ENCODE measurements at regions not wholly inside any gene's neighbourhood (a gene's known extent, or its start where the extent isn't known, plus 50 kb on each side); places are given as distances from the start of the nearest gene placed in this dataset.

GRCh38 chr2:150389447-150389846 lies 98.0 kb downstream of the RND3 start:
- H3K4me3 ChIP-seq = no peak overlapping the region
- no peak overlapping the region for H3K27ac ChIP-seq
- H3K79me2 ChIP-seq (ENCODE audit: low read depth) = no peaks in the 10 kb centered on the region
- TF ChIP-seq EZH2 (IDR thresholded peaks at IDR 0.05; ENCODE audit: low read depth) = no peak
- H2AFZ ChIP-seq = no peak overlapping the region
- H4K20me1 ChIP-seq (ENCODE audit: insufficient read depth) = no peaks in the 10 kb centered on the region
- no peak for DNase-seq
- H3K4me2 ChIP-seq = no peak overlapping the region
- H3K27me3 ChIP-seq (ENCODE audit: insufficient read depth, low read depth) = no peaks in the 10 kb centered on the region
- POLR2A ChIA-PET (ENCODE audit: unreplicated experiment) = no interaction called here
- no peaks in the 10 kb centered on the region for H3K9me3 ChIP-seq (ENCODE audit: insufficient read depth, low read depth)
- no peaks in the 10 kb centered on the region for H3F3A ChIP-seq (ENCODE audit: insufficient read depth, low read depth)
- no peaks in the 10 kb centered on the region for H3K9me2 ChIP-seq (ENCODE audit: insufficient read depth)
- CTCF ChIA-PET = no interaction called here
- no peaks in the 10 kb centered on the region for H3K4me1 ChIP-seq (replicated peaks; ENCODE audit: insufficient read depth)
- no peaks in the 10 kb centered on the region for H3K36me3 ChIP-seq (ENCODE audit: low read depth)
- intact Hi-C loops (cut with micrococcal nuclease; ENCODE audit: unreplicated experiment) = no loop called here
- BruUV-seq (replicated peaks) = no TSS peak

GRCh38 chr2:150388289-150388625 lies 99.2 kb downstream of the RND3 start:
- no peaks in the 10 kb centered on the region for H3K9me3 ChIP-seq (ENCODE audit: insufficient read depth, low read depth)
- intact Hi-C loops (cut with micrococcal nuclease; ENCODE audit: unreplicated experiment) = no loop called here
- no peak overlapping the region for H3K4me2 ChIP-seq
- H3K4me3 ChIP-seq = no peak overlapping the region
- H3F3A ChIP-seq (ENCODE audit: insufficient read depth, low read depth) = no peaks in the 10 kb centered on the region
- ChIA-PET CTCF (no interaction called here), POLR2A (ENCODE audit: unreplicated experiment) (no interaction called here)
- no peaks in the 10 kb centered on the region for H3K4me1 ChIP-seq (replicated peaks; ENCODE audit: insufficient read depth)
- H4K20me1 ChIP-seq (ENCODE audit: insufficient read depth) = no peaks in the 10 kb centered on the region
- H3K36me3 ChIP-seq (ENCODE audit: low read depth) = no peaks in the 10 kb centered on the region
- no peaks in the 10 kb centered on the region for H3K79me2 ChIP-seq (ENCODE audit: low read depth)
- H2AFZ ChIP-seq = no peak overlapping the region
- no TSS peak for BruUV-seq (replicated peaks)
- TF ChIP-seq CTCF (conservative IDR thresholded peaks at IDR 0.05) (no peak), EZH2 (IDR thresholded peaks at IDR 0.05; ENCODE audit: low read depth) (no peak)
- H3K9me2 ChIP-seq (ENCODE audit: insufficient read depth) = no peaks in the 10 kb centered on the region
- no peak for DNase-seq
- no peak overlapping the region for H3K27ac ChIP-seq
- H3K27me3 ChIP-seq (ENCODE audit: insufficient read depth, low read depth) = no peaks in the 10 kb centered on the region

- Histone ChIP-seq H3K36me3 (ENCODE audit: low read depth) (no peaks in the 10 kb centered on the region), H3K27me3 (ENCODE audit: insufficient read depth, low read depth) (no peaks in the 10 kb centered on the region), H4K20me1 (ENCODE audit: insufficient read depth) (no peaks in the 10 kb centered on the region), H3K79me2 (ENCODE audit: low read depth) (no peaks in the 10 kb centered on the region), H3F3A (ENCODE audit: insufficient read depth, low read depth) (no peaks in the 10 kb centered on the region), H3K4me2 (no peak overlapping the region), H2AFZ (no peak overlapping the region), H3K27ac (no peak overlapping the region), H3K4me1 (replicated peaks; ENCODE audit: insufficient read depth) (no peaks in the 10 kb centered on the region), H3K9me2 (ENCODE audit: insufficient read depth) (no peaks in the 10 kb centered on the region), H3K9me3 (ENCODE audit: insufficient read depth, low read depth) (no peaks in the 10 kb centered on the region), H3K4me3 (no peak overlapping the region)
- ChIA-PET POLR2A (ENCODE audit: unreplicated experiment) (no interaction called here), CTCF (no interaction called here)
- intact Hi-C loops (cut with micrococcal nuclease; ENCODE audit: unreplicated experiment) = no loop called here
- TF ChIP-seq EZH2 (IDR thresholded peaks at IDR 0.05; ENCODE audit: low read depth) = no peak
- TF ChIP-seq CTCF (conservative IDR thresholded peaks at IDR 0.05) = no peak
- BruUV-seq (replicated peaks) = no TSS peak
- DNase-seq = no peak
Measured at GRCh38 chr2:150387586-150388288, 99.7 kb downstream of the RND3 start.

GRCh38 chr2:150385211-150385610 lies 102.3 kb downstream of the RND3 start:
- no peaks in the 10 kb centered on the region for H3K4me1 ChIP-seq (replicated peaks; ENCODE audit: insufficient read depth)
- no peak for DNase-seq
- ChIA-PET POLR2A (ENCODE audit: unreplicated experiment) (no interaction called here), CTCF (no interaction called here)
- H3K27ac ChIP-seq = no peak overlapping the region
- no peak overlapping the region for H3K4me2 ChIP-seq
- intact Hi-C loops (cut with micrococcal nuclease; ENCODE audit: unreplicated experiment) = no loop called here
- H3K79me2 ChIP-seq (ENCODE audit: low read depth) = no peaks in the 10 kb centered on the region
- H3K36me3 ChIP-seq (ENCODE audit: low read depth) = no peaks in the 10 kb centered on the region
- TF ChIP-seq EZH2 (IDR thresholded peaks at IDR 0.05; ENCODE audit: low read depth) (no peak), CTCF (conservative IDR thresholded peaks at IDR 0.05) (no peak)
- H3K27me3 ChIP-seq (ENCODE audit: insufficient read depth, low read depth) = no peaks in the 10 kb centered on the region
- BruUV-seq (replicated peaks) = no TSS peak
- no peaks in the 10 kb centered on the region for H3F3A ChIP-seq (ENCODE audit: insufficient read depth, low read depth)
- H4K20me1 ChIP-seq (ENCODE audit: insufficient read depth) = no peaks in the 10 kb centered on the region
- H2AFZ ChIP-seq = no peak overlapping the region
- H3K4me3 ChIP-seq = no peak overlapping the region
- H3K9me3 ChIP-seq (ENCODE audit: insufficient read depth, low read depth) = no peaks in the 10 kb centered on the region
- H3K9me2 ChIP-seq (ENCODE audit: insufficient read depth) = no peaks in the 10 kb centered on the region

Data from PC-9 (cell line).